ENCODE measurements at regions not wholly inside any gene's neighbourhood (a gene's known extent, or its start where the extent isn't known, plus 50 kb on each side); places are given as distances from the start of the nearest gene placed in this dataset.

- TF ChIP-seq, protein P1, sequence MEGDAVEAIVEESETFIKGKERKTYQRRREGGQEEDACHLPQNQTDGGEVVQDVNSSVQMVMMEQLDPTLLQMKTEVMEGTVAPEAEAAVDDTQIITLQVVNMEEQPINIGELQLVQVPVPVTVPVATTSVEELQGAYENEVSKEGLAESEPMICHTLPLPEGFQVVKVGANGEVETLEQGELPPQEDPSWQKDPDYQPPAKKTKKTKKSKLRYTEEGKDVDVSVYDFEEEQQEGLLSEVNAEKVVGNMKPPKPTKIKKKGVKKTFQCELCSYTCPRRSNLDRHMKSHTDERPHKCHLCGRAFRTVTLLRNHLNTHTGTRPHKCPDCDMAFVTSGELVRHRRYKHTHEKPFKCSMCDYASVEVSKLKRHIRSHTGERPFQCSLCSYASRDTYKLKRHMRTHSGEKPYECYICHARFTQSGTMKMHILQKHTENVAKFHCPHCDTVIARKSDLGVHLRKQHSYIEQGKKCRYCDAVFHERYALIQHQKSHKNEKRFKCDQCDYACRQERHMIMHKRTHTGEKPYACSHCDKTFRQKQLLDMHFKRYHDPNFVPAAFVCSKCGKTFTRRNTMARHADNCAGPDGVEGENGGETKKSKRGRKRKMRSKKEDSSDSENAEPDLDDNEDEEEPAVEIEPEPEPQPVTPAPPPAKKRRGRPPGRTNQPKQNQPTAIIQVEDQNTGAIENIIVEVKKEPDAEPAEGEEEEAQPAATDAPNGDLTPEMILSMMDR (IDR thresholded peaks at IDR 0.05; ENCODE audit: insufficient read depth, missing control alignments), result no peak
- no peak for FAIRE-seq
- DNase-seq (ENCODE audit: insufficient read length, low spot score), result no peak
These were observed 118.6 kb upstream of the RTL1 start for GRCh38 chr14:101022121-101022520.

DNA sequence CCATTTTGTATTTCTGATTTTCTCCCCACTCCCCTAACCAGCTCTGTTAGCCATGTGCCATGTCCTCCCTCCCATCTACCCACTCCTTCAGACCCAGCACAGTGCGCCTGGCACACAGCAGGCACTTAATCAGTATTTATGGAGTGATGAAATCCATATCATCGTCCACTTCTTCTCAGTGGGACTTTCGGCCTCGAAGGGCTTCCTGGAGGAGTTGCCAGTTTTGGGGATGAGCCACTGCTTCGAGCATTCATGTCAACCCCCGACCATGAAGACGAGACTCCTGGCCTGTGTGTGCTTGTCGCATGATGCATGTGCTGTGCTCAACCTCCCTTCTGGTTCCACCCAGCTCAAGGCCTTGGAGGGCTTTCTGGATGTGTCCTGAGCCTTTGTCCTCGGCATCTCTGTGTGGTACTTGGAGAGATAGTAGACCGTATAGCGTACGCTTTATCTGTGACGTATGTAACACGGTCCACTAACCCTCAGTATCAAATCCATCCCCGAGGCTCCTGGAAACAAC lies 119.5 kb upstream of the RTL1 start:
- TF ChIP-seq, protein P1 (IDR thresholded peaks at IDR 0.05; ENCODE audit: insufficient read depth, missing control alignments), result no peak
- FAIRE-seq (no peak), DNase-seq (ENCODE audit: insufficient read length, low spot score) (no peak)

- TF ChIP-seq, protein P1 (IDR thresholded peaks at IDR 0.05; ENCODE audit: insufficient read depth, missing control alignments), result no peak
- FAIRE-seq (no peak), DNase-seq (ENCODE audit: insufficient read length, low spot score) (no peak)
These were observed 121.2 kb upstream of the RTL1 start for GRCh38 chr14:101024686-101025085.

- TF ChIP-seq, protein P1 (IDR thresholded peaks at IDR 0.05; ENCODE audit: insufficient read depth, missing control alignments), result no peak
- no peak for FAIRE-seq
- no peak for DNase-seq (ENCODE audit: insufficient read length, low spot score)
These were observed 121.6 kb upstream of the RTL1 start for GRCh38 chr14:101025131-101025530.

GRCh38 chr14:101025696-101026095 lies 122.2 kb upstream of the RTL1 start:
- DNase-seq (ENCODE audit: insufficient read length, low spot score), result no peak
- no peak for FAIRE-seq
- TF ChIP-seq, protein P1 (IDR thresholded peaks at IDR 0.05; ENCODE audit: insufficient read depth, missing control alignments), result no peak

DNA sequence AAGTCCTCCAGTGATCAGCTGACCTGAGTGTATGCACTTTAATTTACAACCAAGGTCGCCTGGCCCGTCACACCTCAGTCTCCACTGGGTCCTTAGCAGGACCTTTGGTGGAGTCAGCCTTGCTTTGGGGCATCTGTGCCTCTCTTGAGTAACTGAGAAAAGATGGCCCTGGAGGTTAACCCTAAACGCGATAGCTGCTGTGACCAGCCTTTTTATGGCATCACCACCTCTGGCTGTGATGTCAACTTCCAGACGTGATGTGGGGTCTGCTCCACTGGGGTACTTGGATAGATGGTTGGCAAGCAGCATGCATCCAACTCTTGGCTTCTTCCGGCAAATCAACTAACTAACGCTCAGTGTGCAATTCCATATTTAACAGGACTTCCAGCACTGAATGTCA lies 122.8 kb upstream of the RTL1 start:
- TF ChIP-seq, protein P1 (IDR thresholded peaks at IDR 0.05; ENCODE audit: insufficient read depth, missing control alignments), result no peak
- no peak for FAIRE-seq
- no peak for DNase-seq (ENCODE audit: insufficient read length, low spot score)

DNA sequence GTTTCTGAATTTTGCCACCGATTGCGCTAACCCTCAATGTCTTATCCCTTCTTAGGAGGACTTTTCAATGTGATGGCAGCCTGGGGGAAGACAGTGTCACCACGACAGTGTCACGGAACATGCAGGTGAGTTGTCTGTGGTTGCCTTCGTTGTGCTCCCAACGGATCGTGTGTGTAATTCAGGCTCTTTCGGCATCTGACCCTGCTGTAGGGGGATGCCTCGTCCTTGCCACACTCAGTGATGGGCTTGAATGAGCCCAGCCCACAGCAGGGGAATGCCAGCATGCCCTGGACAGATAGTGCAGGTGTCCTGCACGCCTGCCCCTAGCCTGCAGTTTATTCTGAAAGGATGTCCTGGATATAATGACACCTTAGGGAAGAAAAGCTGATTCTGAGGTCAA lies 123.8 kb upstream of the RTL1 start:
- FAIRE-seq (no peak), DNase-seq (ENCODE audit: insufficient read length, low spot score) (no peak)
- TF ChIP-seq, protein P1 (IDR thresholded peaks at IDR 0.05; ENCODE audit: insufficient read depth, missing control alignments), result no peak
